ENCODE measurements at regions not wholly inside any gene's neighbourhood (a gene's known extent, or its start where the extent isn't known, plus 50 kb on each side); places are given as distances from the start of the nearest gene placed in this dataset.

DNA sequence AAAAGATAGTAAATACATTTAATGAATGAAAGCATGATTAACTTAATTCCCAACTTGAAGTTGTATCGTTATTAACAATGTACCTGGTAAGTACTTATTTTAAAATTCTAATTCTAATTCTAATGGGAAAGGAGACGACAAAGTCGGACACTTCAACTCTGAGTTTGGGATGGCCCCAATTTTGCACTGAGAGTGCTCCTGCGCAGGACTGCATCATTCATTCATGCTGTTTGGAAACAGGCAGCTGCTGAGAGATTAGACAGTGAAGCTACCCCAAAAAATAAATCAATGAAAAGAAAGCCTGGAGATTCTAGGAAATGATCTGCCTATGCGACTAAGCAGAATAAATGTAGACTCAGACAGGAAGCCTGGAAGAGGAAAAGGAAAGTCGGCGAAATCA lies 141.7 kb upstream of the VKORC1L1 start:
- TF ChIP-seq, protein P1, sequence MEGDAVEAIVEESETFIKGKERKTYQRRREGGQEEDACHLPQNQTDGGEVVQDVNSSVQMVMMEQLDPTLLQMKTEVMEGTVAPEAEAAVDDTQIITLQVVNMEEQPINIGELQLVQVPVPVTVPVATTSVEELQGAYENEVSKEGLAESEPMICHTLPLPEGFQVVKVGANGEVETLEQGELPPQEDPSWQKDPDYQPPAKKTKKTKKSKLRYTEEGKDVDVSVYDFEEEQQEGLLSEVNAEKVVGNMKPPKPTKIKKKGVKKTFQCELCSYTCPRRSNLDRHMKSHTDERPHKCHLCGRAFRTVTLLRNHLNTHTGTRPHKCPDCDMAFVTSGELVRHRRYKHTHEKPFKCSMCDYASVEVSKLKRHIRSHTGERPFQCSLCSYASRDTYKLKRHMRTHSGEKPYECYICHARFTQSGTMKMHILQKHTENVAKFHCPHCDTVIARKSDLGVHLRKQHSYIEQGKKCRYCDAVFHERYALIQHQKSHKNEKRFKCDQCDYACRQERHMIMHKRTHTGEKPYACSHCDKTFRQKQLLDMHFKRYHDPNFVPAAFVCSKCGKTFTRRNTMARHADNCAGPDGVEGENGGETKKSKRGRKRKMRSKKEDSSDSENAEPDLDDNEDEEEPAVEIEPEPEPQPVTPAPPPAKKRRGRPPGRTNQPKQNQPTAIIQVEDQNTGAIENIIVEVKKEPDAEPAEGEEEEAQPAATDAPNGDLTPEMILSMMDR (IDR thresholded peaks at IDR 0.05; ENCODE audit: low read length): no peak
- no peak for TF ChIP-seq EZH2 (IDR thresholded peaks at IDR 0.05; ENCODE audit: borderline replicate concordance, low read length)
